ENCODE measurements at regions not wholly inside any gene's neighbourhood (a gene's known extent, or its start where the extent isn't known, plus 50 kb on each side); places are given as distances from the start of the nearest gene placed in this dataset.

GRCh38 chr7:34487391-34488115 lies 170.5 kb upstream of the NPSR1 start:
- ChIA-PET POLR2A (ENCODE audit: unreplicated experiment) (no interaction called here), CTCF (no interaction called here)
- H4K20me1 ChIP-seq (ENCODE audit: low read length): no peaks in the 10 kb centered on the region
- ATAC-seq (no peak), DNase-seq (no peak)
- no peaks in the 10 kb centered on the region for H3K4me1 ChIP-seq (ENCODE audit: insufficient read depth, low read length)
- H3K9me2 ChIP-seq (replicated peaks; ENCODE audit: low read length): no peaks in the 10 kb centered on the region
- no peak overlapping the region for H3K4me2 ChIP-seq (ENCODE audit: low read length)
- 0 out of 2 replicates have a peak, but pooled peaks cover 3% of the 10 kb centered on the region for H3K27me3 ChIP-seq (ENCODE audit: low read length)
- BruUV-seq (replicated peaks): no TSS peak
- H2AFZ ChIP-seq (ENCODE audit: low read length): no peak overlapping the region
- no peak overlapping the region for H3K9ac ChIP-seq (ENCODE audit: low read length)
- intact Hi-C loops (cut with micrococcal nuclease): no loop called here
- H3F3A ChIP-seq (ENCODE audit: low read length, unreplicated experiment): no peaks in the 10 kb centered on the region
- no peaks in the 10 kb centered on the region for H3K9me3 ChIP-seq (ENCODE audit: low read length)
- no peak overlapping the region for H3K27ac ChIP-seq (ENCODE audit: low read length)
- no peak overlapping the region for H3K4me3 ChIP-seq (ENCODE audit: low read length)
- H3K79me2 ChIP-seq (ENCODE audit: low read length): no peaks in the 10 kb centered on the region
- H3K36me3 ChIP-seq (ENCODE audit: low read depth, low read length): no peaks in the 10 kb centered on the region
- TF ChIP-seq, protein P1, sequence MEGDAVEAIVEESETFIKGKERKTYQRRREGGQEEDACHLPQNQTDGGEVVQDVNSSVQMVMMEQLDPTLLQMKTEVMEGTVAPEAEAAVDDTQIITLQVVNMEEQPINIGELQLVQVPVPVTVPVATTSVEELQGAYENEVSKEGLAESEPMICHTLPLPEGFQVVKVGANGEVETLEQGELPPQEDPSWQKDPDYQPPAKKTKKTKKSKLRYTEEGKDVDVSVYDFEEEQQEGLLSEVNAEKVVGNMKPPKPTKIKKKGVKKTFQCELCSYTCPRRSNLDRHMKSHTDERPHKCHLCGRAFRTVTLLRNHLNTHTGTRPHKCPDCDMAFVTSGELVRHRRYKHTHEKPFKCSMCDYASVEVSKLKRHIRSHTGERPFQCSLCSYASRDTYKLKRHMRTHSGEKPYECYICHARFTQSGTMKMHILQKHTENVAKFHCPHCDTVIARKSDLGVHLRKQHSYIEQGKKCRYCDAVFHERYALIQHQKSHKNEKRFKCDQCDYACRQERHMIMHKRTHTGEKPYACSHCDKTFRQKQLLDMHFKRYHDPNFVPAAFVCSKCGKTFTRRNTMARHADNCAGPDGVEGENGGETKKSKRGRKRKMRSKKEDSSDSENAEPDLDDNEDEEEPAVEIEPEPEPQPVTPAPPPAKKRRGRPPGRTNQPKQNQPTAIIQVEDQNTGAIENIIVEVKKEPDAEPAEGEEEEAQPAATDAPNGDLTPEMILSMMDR (conservative IDR thresholded peaks at IDR 0.05; ENCODE audit: low read depth, low read length): no peak
- TF ChIP-seq EZH2phosphoT487 (IDR thresholded peaks at IDR 0.05; ENCODE audit: borderline replicate concordance, low read length): no peak
- TF ChIP-seq EZH2 (IDR thresholded peaks at IDR 0.05; ENCODE audit: low read length, unreplicated experiment): no peak

- DNase-seq: no peak
- no peaks in the 10 kb centered on the region for H3K27me3 ChIP-seq (ENCODE audit: low read length)
- H3K4me2 ChIP-seq (ENCODE audit: low read length): no peak overlapping the region
- ATAC-seq: no peak
- H2AFZ ChIP-seq (ENCODE audit: low read length): no peak overlapping the region
- H3F3A ChIP-seq (ENCODE audit: low read length, unreplicated experiment): no peaks in the 10 kb centered on the region
- POLR2A ChIA-PET (ENCODE audit: unreplicated experiment): no interaction called here
- H4K20me1 ChIP-seq (ENCODE audit: low read length): no peaks in the 10 kb centered on the region
- H3K9me3 ChIP-seq (ENCODE audit: low read length): no peaks in the 10 kb centered on the region
- H3K36me3 ChIP-seq (ENCODE audit: low read depth, low read length): no peaks in the 10 kb centered on the region
- TF ChIP-seq EZH2phosphoT487 (IDR thresholded peaks at IDR 0.05; ENCODE audit: borderline replicate concordance, low read length): no peak
- TF ChIP-seq, protein P1 (conservative IDR thresholded peaks at IDR 0.05; ENCODE audit: low read depth, low read length): no peak
- no peak for TF ChIP-seq EZH2 (IDR thresholded peaks at IDR 0.05; ENCODE audit: low read length, unreplicated experiment)
- no peak overlapping the region for H3K4me3 ChIP-seq (ENCODE audit: low read length)
- H3K4me1 ChIP-seq (ENCODE audit: insufficient read depth, low read length): no peaks in the 10 kb centered on the region
- CTCF ChIA-PET: no interaction called here
- intact Hi-C loops (cut with micrococcal nuclease): no loop called here
- H3K27ac ChIP-seq (ENCODE audit: low read length): no peak overlapping the region
- no TSS peak for BruUV-seq (replicated peaks)
- H3K9me2 ChIP-seq (replicated peaks; ENCODE audit: low read length): no peaks in the 10 kb centered on the region
- H3K9ac ChIP-seq (ENCODE audit: low read length): no peak overlapping the region
- no peaks in the 10 kb centered on the region for H3K79me2 ChIP-seq (ENCODE audit: low read length)
Measured at GRCh38 chr7:34488766-34489165, 169.3 kb upstream of the NPSR1 start.

DNA sequence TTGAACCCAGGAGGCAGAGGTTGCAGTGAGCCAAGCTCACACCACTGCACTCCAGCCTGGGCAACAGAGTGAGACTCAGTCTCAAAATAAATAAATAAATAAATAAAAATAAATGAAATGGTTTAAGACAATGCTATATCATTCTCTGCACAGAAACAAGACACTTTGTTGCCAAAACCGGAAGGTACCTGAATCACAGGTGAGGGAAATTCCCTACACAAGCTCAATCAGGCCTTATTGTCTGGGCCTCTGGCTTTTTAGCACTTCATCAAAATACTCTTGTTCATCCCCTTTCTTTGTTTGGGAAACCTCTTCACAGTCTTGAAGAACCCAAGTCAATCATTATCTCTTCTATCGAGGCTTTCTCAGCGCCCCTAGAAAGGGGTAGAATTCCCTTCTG lies 166.1 kb upstream of the NPSR1 start:
- no TSS peak for BruUV-seq (replicated peaks)
- intact Hi-C loops (cut with micrococcal nuclease): no loop called here
- H3K9me2 ChIP-seq (replicated peaks; ENCODE audit: low read length): no peaks in the 10 kb centered on the region
- no peaks in the 10 kb centered on the region for H3K36me3 ChIP-seq (ENCODE audit: low read depth, low read length)
- no peak overlapping the region for H3K4me2 ChIP-seq (ENCODE audit: low read length)
- ATAC-seq (no peak), DNase-seq (no peak)
- no peaks in the 10 kb centered on the region for H3K79me2 ChIP-seq (ENCODE audit: low read length)
- no peak overlapping the region for H2AFZ ChIP-seq (ENCODE audit: low read length)
- H3F3A ChIP-seq (ENCODE audit: low read length, unreplicated experiment): no peaks in the 10 kb centered on the region
- no peak overlapping the region for H3K9ac ChIP-seq (ENCODE audit: low read length)
- H3K9me3 ChIP-seq (ENCODE audit: low read length): no peaks in the 10 kb centered on the region
- H3K27me3 ChIP-seq (ENCODE audit: low read length): no peaks in the 10 kb centered on the region; the same call in 1 of the 2 replicates
- ChIA-PET CTCF (no interaction called here), POLR2A (ENCODE audit: unreplicated experiment) (no interaction called here)
- TF ChIP-seq, protein P1 (conservative IDR thresholded peaks at IDR 0.05; ENCODE audit: low read depth, low read length): no peak
- TF ChIP-seq EZH2 (IDR thresholded peaks at IDR 0.05; ENCODE audit: low read length, unreplicated experiment) (no peak), EZH2phosphoT487 (IDR thresholded peaks at IDR 0.05; ENCODE audit: borderline replicate concordance, low read length) (no peak)
- H3K4me3 ChIP-seq (ENCODE audit: low read length): no peak overlapping the region
- H3K27ac ChIP-seq (ENCODE audit: low read length): no peak overlapping the region
- no peaks in the 10 kb centered on the region for H3K4me1 ChIP-seq (ENCODE audit: insufficient read depth, low read length)
- no peaks in the 10 kb centered on the region for H4K20me1 ChIP-seq (ENCODE audit: low read length)

All from PC-3 (cell line).